Transverse colon (tissue), 4 donors: ENCODE measurements at regions not wholly inside any gene's neighbourhood (a gene's known extent, or its start where the extent isn't known, plus 50 kb on each side); places are given as distances from the start of the nearest gene placed in this dataset.

Experiments used
- DNase-seq: peaks from one replicate; pipeline ENCODE4 v3.0.0-alpha.2; 2019
- H3K27ac ChIP-seq, 4 donors: fragments of 200-600 bp; sonication (generic); 2 replicates each; pipeline ENCODE4 v1.5.1; 2016 to 2018; ENCODE audit warnings: inconsistent platforms in 4 of 4
- H3K27me3 ChIP-seq: fragments of 200-600 bp; sonication (generic); 2 replicates; pipeline ENCODE4 v1.5.1; 2017; ENCODE audit warnings: inconsistent platforms
- H3K36me3 ChIP-seq, 4 donors: fragments of 200-600 bp; sonication (generic); 2 replicates each; pipeline ENCODE4 v1.5.1; 2017 to 2019; ENCODE audit warnings: inconsistent platforms in 4 of 4
- H3K4me1 ChIP-seq, 4 donors: fragments of 200-600 bp; sonication (generic); 2 replicates each; pipeline ENCODE4 v1.5.1; 2017 to 2020; ENCODE audit warnings: inconsistent platforms in 4 of 4
- H3K4me3 ChIP-seq, 4 donors: fragments of 200-600 bp; sonication (generic); 1 replicate in 1 of 4; 2 replicates in 3 of 4; pipeline versions ENCODE4 v1.5.1 to v1.6.1; 2017 to 2019; ENCODE audit warnings: inconsistent platforms in 4 of 4
- H3K9me3 ChIP-seq, 2 donors: fragments of 200-600 bp; sonication (generic); 2 replicates each; pipeline ENCODE4 v1.5.1; 2017 to 2019; ENCODE audit warnings: inconsistent platforms in 2 of 2
- EP300 ChIP-seq: sonication (generic); formaldehyde crosslinking; IDR thresholded peaks from one replicate; pipeline ENCODE4 v1.6.1; 2017; ENCODE audit warnings: antibody characterized with exemption, low read depth
- POLR2A ChIP-seq: fragments of 450-650 bp; IDR thresholded peaks from one replicate; pipeline ENCODE4 v1.6.1; 2016; ENCODE audit warnings: antibody characterized with exemption, mild to moderate bottlenecking, moderate library complexity
- POLR2AphosphoS5 ChIP-seq, 3 donors: sonication (generic); formaldehyde crosslinking; IDR thresholded peaks; one replicate each; pipeline ENCODE4 v1.6.1; 2016; ENCODE audit warnings: antibody characterized with exemption in 3 of 3
- WGBS, 2 donors: methylation state at CpG; one replicate each; pipeline ENCODE4 v1.1.5; 2018; ENCODE audit warnings: low coverage in 1 of 2; 5-methylcytosine and 5-hydroxymethylcytosine counted together
- in situ Hi-C, 4 donors: fragments of 200-750 bp; cut with MboI; loops; one replicate each; pipeline versions ENCODE4 v1.15.0 to v1.15.1; 2017; ENCODE audit warnings: low sequenced_read_pairs in 3 of 4, low pct_ligation_motif_present in 1 of 4, low pct_unique_long_range_greater_than_20kb in 1 of 4
- intact Hi-C: fragments of 100-400 bp; cut with DNase I; formaldehyde crosslinking; loops from one replicate; pipeline ENCODE4 v1.15.1; 2023; ENCODE audit warnings: low total_unique reads
- TF ChIP-seq, protein P1 (sequence below), 5 experiments: fragments of 200-600 bp in 3 of 5; fragments of 450-650 bp in 2 of 5; sonication (generic) in 3 of 5; IDR thresholded peaks; 1 replicate in 2 of 5; 2 replicates in 3 of 5; pipeline ENCODE4 v1.5.1; 2016 to 2017; ENCODE audit warnings: antibody characterized with exemption in 5 of 5, inconsistent platforms in 3 of 5, mild to moderate bottlenecking in 2 of 5, moderate library complexity in 1 of 5

DNA sequence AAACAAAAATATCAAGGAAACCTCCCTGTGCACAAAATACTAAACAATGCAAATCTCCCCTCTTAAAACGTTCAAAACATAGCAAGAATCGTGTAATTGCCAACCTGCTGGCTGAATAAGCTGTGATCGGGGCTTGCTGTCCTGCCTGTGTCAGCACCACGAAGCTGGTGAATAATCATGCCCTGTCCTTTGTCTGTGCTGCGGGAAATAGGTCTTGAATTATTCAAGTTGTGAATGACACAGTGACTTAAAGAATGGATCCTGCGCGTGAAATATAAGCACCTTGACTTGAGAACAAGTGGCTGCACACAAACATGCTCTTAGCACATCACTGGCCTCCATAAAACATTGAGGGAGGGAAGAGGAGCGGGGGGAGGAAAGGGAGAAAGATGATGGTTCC is 130.2 kb downstream of the OAT start:
- peaks cover 0 to 7% (median 0%) of the 10 kb centered on the region in 4 donors for H3K4me1 ChIP-seq
- no peak for TF ChIP-seq EP300
- TF ChIP-seq POLR2A: no peak
- TF ChIP-seq, protein P1, sequence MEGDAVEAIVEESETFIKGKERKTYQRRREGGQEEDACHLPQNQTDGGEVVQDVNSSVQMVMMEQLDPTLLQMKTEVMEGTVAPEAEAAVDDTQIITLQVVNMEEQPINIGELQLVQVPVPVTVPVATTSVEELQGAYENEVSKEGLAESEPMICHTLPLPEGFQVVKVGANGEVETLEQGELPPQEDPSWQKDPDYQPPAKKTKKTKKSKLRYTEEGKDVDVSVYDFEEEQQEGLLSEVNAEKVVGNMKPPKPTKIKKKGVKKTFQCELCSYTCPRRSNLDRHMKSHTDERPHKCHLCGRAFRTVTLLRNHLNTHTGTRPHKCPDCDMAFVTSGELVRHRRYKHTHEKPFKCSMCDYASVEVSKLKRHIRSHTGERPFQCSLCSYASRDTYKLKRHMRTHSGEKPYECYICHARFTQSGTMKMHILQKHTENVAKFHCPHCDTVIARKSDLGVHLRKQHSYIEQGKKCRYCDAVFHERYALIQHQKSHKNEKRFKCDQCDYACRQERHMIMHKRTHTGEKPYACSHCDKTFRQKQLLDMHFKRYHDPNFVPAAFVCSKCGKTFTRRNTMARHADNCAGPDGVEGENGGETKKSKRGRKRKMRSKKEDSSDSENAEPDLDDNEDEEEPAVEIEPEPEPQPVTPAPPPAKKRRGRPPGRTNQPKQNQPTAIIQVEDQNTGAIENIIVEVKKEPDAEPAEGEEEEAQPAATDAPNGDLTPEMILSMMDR (IDR thresholded peaks at IDR 0.05): no peak
- TF ChIP-seq POLR2AphosphoS5 (IDR thresholded peaks at IDR 0.05): no peak
- H3K27me3 ChIP-seq: no peaks in the 10 kb centered on the region
- no peak for DNase-seq
- 86 to 100% methylated on average over 5 to 8 of the region's 8 CpGs for WGBS, 2 donors
- no peaks in the 10 kb centered on the region for H3K9me3 ChIP-seq
- intact Hi-C loops: no loop called here
- in situ Hi-C loops: no loop called here
- H3K27ac ChIP-seq: no peak overlapping the region
- no peaks in the 10 kb centered on the region for H3K36me3 ChIP-seq
- no peak overlapping the region for H3K4me3 ChIP-seq

DNA sequence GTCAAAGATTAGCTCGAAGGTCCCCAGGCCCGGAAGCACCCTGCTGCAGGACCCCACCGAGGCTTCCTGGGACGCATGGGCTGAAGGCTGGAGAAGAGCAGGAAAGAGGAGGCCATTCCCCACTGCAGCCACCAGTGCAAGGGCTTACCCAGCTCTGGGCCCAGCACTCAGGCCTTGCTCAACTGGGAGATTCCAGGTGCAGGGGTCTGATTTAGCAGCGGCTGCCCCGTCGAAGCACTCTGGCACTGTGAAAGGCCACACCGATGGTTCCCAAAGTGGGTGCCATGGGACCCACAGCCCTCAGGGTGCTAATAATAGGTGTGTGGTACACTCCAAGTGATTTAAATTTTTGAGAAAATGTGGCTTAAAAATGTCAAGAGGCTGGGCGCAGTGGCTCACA is 130.9 kb downstream of the OAT start:
- 86% methylated on average over 9 of the region's 9 CpGs; no CpG with 5 or more reads in 1 of the 2 donors for WGBS, 2 donors
- intact Hi-C loops: no loop called here
- TF ChIP-seq POLR2AphosphoS5 (IDR thresholded peaks at IDR 0.05) (no peak), POLR2A (no peak), EP300 (no peak)
- TF ChIP-seq, protein P1 (IDR thresholded peaks at IDR 0.05): no peak
- no peaks in the 10 kb centered on the region for H3K9me3 ChIP-seq
- peak; percentile 2 for DNase-seq
- H3K4me1 ChIP-seq: peaks cover 0 to 7% (median 0%) of the 10 kb centered on the region in 4 donors
- no peaks in the 10 kb centered on the region for H3K27me3 ChIP-seq
- no peaks in the 10 kb centered on the region for H3K36me3 ChIP-seq
- H3K4me3 ChIP-seq: no peak overlapping the region
- no peak overlapping the region for H3K27ac ChIP-seq
- in situ Hi-C loops: no loop called here

DNA sequence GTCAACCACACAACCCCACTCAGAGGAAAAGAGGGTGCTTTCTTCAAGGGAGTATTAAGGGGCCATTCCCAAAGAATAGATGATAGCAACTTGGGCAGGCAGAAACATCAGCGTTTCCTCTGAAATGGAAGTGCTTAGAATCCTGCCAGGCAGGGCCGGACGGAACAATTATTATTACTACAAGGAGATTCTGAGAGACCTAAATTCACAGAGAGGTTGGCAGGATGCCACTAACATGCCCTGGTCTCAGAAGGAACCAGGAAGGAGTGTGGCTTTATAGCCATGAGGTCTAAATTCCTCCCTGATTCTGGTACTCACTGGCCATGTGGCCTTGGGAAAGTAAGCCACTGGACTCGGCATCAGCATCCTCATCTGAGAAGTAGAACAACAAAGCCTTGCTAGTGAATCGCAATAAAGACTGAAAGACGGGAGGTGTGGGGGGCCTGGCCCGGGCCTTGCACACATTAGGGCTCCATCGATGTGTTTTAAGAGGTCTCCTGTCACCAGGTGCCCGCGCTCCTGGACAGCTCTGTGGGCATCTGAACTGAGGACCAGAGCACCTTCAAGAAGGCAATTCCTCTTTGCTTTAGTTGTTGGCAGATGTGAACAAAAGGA is 131.5 kb downstream of the OAT start:
- in situ Hi-C loops (no loop called here), intact Hi-C loops (no loop called here)
- H3K4me1 ChIP-seq: peaks cover 0 to 7% (median 0%) of the 10 kb centered on the region in 4 donors
- TF ChIP-seq EP300 (no peak), POLR2A (no peak), POLR2AphosphoS5 (IDR thresholded peaks at IDR 0.05) (no peak)
- TF ChIP-seq, protein P1 (IDR thresholded peaks at IDR 0.05): no peak
- H3K36me3 ChIP-seq: no peaks in the 10 kb centered on the region
- H3K4me3 ChIP-seq: no peak overlapping the region
- WGBS, 2 donors: 60 to 87% methylated on average over 1 to 10 of the region's 10 CpGs
- H3K27ac ChIP-seq: no peak overlapping the region
- no peaks in the 10 kb centered on the region for H3K27me3 ChIP-seq
- DNase-seq: peak; percentile 6
- H3K9me3 ChIP-seq: no peaks in the 10 kb centered on the region

- no peak for DNase-seq
- H3K4me3 ChIP-seq: no peak overlapping the region
- 59% methylated on average over 1 of the region's 1 CpG; no CpG with 5 or more reads in 1 of the 2 donors for WGBS, 2 donors
- no peak for TF ChIP-seq POLR2AphosphoS5 (IDR thresholded peaks at IDR 0.05)
- no peak for TF ChIP-seq POLR2A
- no peak for TF ChIP-seq EP300
- TF ChIP-seq, protein P1 (IDR thresholded peaks at IDR 0.05): no peak
- in situ Hi-C loops (no loop called here), intact Hi-C loops (no loop called here)
- H3K27me3 ChIP-seq: no peaks in the 10 kb centered on the region
- H3K36me3 ChIP-seq: no peaks in the 10 kb centered on the region
- no peaks in the 10 kb centered on the region for H3K9me3 ChIP-seq
- no peak overlapping the region for H3K27ac ChIP-seq
- peaks cover 0 to 7% (median 0%) of the 10 kb centered on the region in 4 donors for H3K4me1 ChIP-seq
These were observed 132.1 kb downstream of the OAT start for GRCh38 chr10:124286621-124287020.
